Transverse colon (tissue), 3 donors: ENCODE measurements at regions not wholly inside any gene's neighbourhood (a gene's known extent, or its start where the extent isn't known, plus 50 kb on each side); places are given as distances from the start of the nearest gene placed in this dataset.

ENCODE experiments used
- POLR2A ChIP-seq: fragments of 450-650 bp; IDR thresholded peaks from one replicate; pipeline ENCODE4 v1.6.1; 2016; ENCODE audit warnings: antibody characterized with exemption, mild to moderate bottlenecking, moderate library complexity
- TF ChIP-seq, protein P1 (sequence below), 5 experiments: fragments of 200-600 bp in 3 of 5; fragments of 450-650 bp in 2 of 5; sonication (generic) in 3 of 5; IDR thresholded peaks; 1 replicate in 2 of 5; 2 replicates in 3 of 5; pipeline ENCODE4 v1.5.1; 2016 to 2017; ENCODE audit warnings: antibody characterized with exemption in 5 of 5, inconsistent platforms in 3 of 5, mild to moderate bottlenecking in 2 of 5, moderate library complexity in 1 of 5

DNA sequence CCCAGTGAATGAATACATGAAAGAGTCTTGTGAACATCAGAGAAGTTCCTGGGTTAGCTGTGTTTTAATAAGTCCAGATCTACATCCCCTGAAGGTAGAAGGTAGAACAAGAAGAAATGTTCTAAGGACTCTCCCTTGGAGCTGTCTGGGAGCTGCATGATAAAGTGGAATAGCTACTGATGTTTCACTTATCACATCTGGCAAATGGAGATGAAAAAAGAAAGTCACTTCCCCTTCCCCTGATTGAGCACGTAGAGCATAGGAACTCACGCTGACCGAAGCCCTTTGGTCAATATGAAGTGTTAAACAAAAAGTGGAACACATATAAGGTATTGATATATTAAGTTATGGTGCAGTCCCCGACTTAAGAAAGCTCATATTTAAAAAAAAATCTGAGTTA is 53.2 kb upstream of the PARP1 start:
- TF ChIP-seq, protein P1, sequence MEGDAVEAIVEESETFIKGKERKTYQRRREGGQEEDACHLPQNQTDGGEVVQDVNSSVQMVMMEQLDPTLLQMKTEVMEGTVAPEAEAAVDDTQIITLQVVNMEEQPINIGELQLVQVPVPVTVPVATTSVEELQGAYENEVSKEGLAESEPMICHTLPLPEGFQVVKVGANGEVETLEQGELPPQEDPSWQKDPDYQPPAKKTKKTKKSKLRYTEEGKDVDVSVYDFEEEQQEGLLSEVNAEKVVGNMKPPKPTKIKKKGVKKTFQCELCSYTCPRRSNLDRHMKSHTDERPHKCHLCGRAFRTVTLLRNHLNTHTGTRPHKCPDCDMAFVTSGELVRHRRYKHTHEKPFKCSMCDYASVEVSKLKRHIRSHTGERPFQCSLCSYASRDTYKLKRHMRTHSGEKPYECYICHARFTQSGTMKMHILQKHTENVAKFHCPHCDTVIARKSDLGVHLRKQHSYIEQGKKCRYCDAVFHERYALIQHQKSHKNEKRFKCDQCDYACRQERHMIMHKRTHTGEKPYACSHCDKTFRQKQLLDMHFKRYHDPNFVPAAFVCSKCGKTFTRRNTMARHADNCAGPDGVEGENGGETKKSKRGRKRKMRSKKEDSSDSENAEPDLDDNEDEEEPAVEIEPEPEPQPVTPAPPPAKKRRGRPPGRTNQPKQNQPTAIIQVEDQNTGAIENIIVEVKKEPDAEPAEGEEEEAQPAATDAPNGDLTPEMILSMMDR (IDR thresholded peaks at IDR 0.05) = no peak
- no peak for TF ChIP-seq POLR2A
